CD14-positive monocyte (primary cell): ENCODE measurements at regions not wholly inside any gene's neighbourhood (a gene's known extent, or its start where the extent isn't known, plus 50 kb on each side); places are given as distances from the start of the nearest gene placed in this dataset.

Experiments
- DNase-seq, 3 donors: peaks; one replicate each; pipeline ENCODE4 v3.0.0-alpha.2; 2011 to 2022
- H2AFZ ChIP-seq: 2 replicates; pipeline ENCODE4 v1.6.0; 2012; ENCODE audit warnings: mild to moderate bottlenecking, low read depth, low read length, inconsistent platforms; ENCODE audit not compliant: insufficient read depth, poor library complexity, severe bottlenecking
- H3K27ac ChIP-seq, 2 donors: 1 replicate in 1 of 2; 2 replicates in 1 of 2; pipeline ENCODE4 v1.5.1; 2012 to 2013; ENCODE audit warnings: low read length in 2 of 2, control low read depth in 1 of 2, inconsistent platforms in 1 of 2, low read depth in 1 of 2, mild to moderate bottlenecking in 1 of 2
- H3K27me3 ChIP-seq, 2 donors: one replicate each; pipeline versions ENCODE4 v1.6.0 to v1.6.1; 2011 to 2013; ENCODE audit warnings: low read length in 2 of 2; ENCODE audit not compliant: control insufficient read depth in 2 of 2, insufficient read depth in 2 of 2
- H3K36me3 ChIP-seq, 2 donors: replicated peaks in 1 of 2; 1 replicate in 1 of 2; 2 replicates in 1 of 2; pipeline versions ENCODE4 v1.5.1 to v1.6.1; 2012 to 2013; ENCODE audit warnings: low read length in 2 of 2, control low read depth in 1 of 2, inconsistent platforms in 1 of 2, mild to moderate bottlenecking in 1 of 2; ENCODE audit not compliant: insufficient read depth in 2 of 2, control insufficient read depth in 1 of 2
- H3K4me1 ChIP-seq, 2 donors: 1 replicate in 1 of 2; 2 replicates in 1 of 2; pipeline versions ENCODE4 v1.5.1 to v1.6.1; 2012 to 2013; ENCODE audit warnings: low read length in 2 of 2, control low read depth in 1 of 2, inconsistent platforms in 1 of 2, mild to moderate bottlenecking in 1 of 2, moderate library complexity in 1 of 2; ENCODE audit not compliant: insufficient read depth in 2 of 2, control insufficient read depth in 1 of 2
- H3K4me2 ChIP-seq: replicated peaks from 2 replicates; pipeline ENCODE3; 2012; ENCODE audit warnings: low read length, moderate library complexity, mild to moderate bottlenecking; ENCODE audit not compliant: poor library complexity, severe bottlenecking; ENCODE audit errors: extremely low read depth
- H3K4me3 ChIP-seq, 3 experiments: fragments of 200-600 bp in 1 of 3; sonication (generic) in 1 of 3; replicated peaks in 1 of 3; 1 replicate in 2 of 3; 2 replicates in 1 of 3; pipeline ENCODE4 v1.5.1; 2011 to 2013; ENCODE audit warnings: low read length in 3 of 3, mild to moderate bottlenecking in 3 of 3, control low read depth in 2 of 3, low read depth in 2 of 3, inconsistent platforms in 1 of 3, moderate library complexity in 1 of 3
- H3K79me2 ChIP-seq: 2 replicates; pipeline ENCODE4 v1.6.0; 2012; ENCODE audit warnings: mild to moderate bottlenecking, control low read depth, inconsistent platforms, low read length, moderate library complexity; ENCODE audit not compliant: insufficient read depth
- H3K9ac ChIP-seq: 2 replicates; pipeline ENCODE4 v1.6.0; 2017; ENCODE audit warnings: low read length, mild to moderate bottlenecking; ENCODE audit not compliant: insufficient read depth, poor library complexity, severe bottlenecking
- H3K9me3 ChIP-seq, 2 donors: replicated peaks in 1 of 2; 1 replicate in 1 of 2; 2 replicates in 1 of 2; pipeline versions ENCODE4 v1.5.1 to v1.6.1; 2012 to 2013; ENCODE audit warnings: low read length in 2 of 2, control low read depth in 1 of 2; ENCODE audit not compliant: control insufficient read depth in 1 of 2, insufficient read depth in 1 of 2
- H4K20me1 ChIP-seq: 2 replicates; pipeline ENCODE4 v1.6.0; 2012; ENCODE audit warnings: mild to moderate bottlenecking, low read length, control low read depth, moderate library complexity; ENCODE audit not compliant: insufficient read depth
- H3K27ac Mint-ChIP-seq, 7 donors: one replicate each; pipeline ENCODE4 v1.8.0; 2020; ENCODE audit warnings: mild to moderate bottlenecking in 7 of 7, mixed read lengths in 7 of 7, moderate library complexity in 6 of 7, inconsistent platforms in 2 of 7
- H3K27me3 Mint-ChIP-seq, 3 donors: one replicate each; pipeline ENCODE4 v1.8.0; 2021 to 2022; ENCODE audit warnings: low read depth in 3 of 3, mild to moderate bottlenecking in 3 of 3, mixed read lengths in 3 of 3, moderate library complexity in 3 of 3, inconsistent platforms in 1 of 3
- H3K36me3 Mint-ChIP-seq, 2 donors: one replicate each; pipeline ENCODE4 v1.8.0; 2020; ENCODE audit warnings: mixed read lengths in 2 of 2, inconsistent platforms in 1 of 2, mild to moderate bottlenecking in 1 of 2
- H3K4me1 Mint-ChIP-seq: one replicate; pipeline ENCODE4 v1.8.0; 2020; ENCODE audit warnings: mild to moderate bottlenecking, mixed read lengths
- H3K4me3 Mint-ChIP-seq, 2 donors: one replicate each; pipeline ENCODE4 v1.8.0; 2020; ENCODE audit warnings: mild to moderate bottlenecking in 2 of 2, mixed read lengths in 2 of 2, moderate library complexity in 1 of 2
- H3K9me3 Mint-ChIP-seq, 7 donors: one replicate each; pipeline ENCODE4 v1.8.0; 2020 to 2022; ENCODE audit warnings: mixed read lengths in 7 of 7, mild to moderate bottlenecking in 6 of 7, moderate library complexity in 6 of 7, inconsistent platforms in 2 of 7
- CTCF ChIP-seq: fragments of 200-600 bp; IDR thresholded peaks from one replicate; pipeline ENCODE4 v1.8.0; 2022; ENCODE audit warnings: antibody characterized with exemption, mild to moderate bottlenecking
- WGBS: methylation state at CpG from one replicate; pipeline ENCODE4 v1.1.5; 2013; ENCODE audit warnings: missing lambda C conversion rate; ENCODE audit not compliant: insufficient coverage; 5-methylcytosine and 5-hydroxymethylcytosine counted together
- intact Hi-C, 2 donors: fragments of 100-400 bp; cut with micrococcal nuclease; formaldehyde crosslinking; loops; one replicate each; pipeline versions ENCODE4 v1.15.0 to v1.15.1; 2023

GRCh38 chr5:135106610-135107471 lies 72.8 kb upstream of the PITX1 start:
- H3K9me3 Mint-ChIP-seq = peaks cover 0 to 1% (median 0%) of the 10 kb centered on the region in 7 donors
- DNase-seq = no peak
- H3K27ac ChIP-seq = no peak overlapping the region
- no peaks in the 10 kb centered on the region for H3K36me3 ChIP-seq
- H3K4me3 ChIP-seq = no peak overlapping the region
- TF ChIP-seq CTCF = no peak
- H3K27me3 Mint-ChIP-seq = peaks cover 12 to 14% (median 14%) of the 10 kb centered on the region in 3 donors
- no peak overlapping the region for H3K9ac ChIP-seq
- H3K27ac Mint-ChIP-seq = no peak overlapping the region
- no peaks in the 10 kb centered on the region for H3K79me2 ChIP-seq
- no peaks in the 10 kb centered on the region for H3K36me3 Mint-ChIP-seq
- peak overlapping the region in 1 of 2 donors; percentile 36 for H3K4me3 Mint-ChIP-seq
- peak overlapping the region; percentile 26 for H2AFZ ChIP-seq
- H3K27me3 ChIP-seq = no peaks in the 10 kb centered on the region
- H3K4me2 ChIP-seq = no peak overlapping the region
- H3K4me1 Mint-ChIP-seq = peaks cover 20% of the 10 kb centered on the region
- H3K9me3 ChIP-seq = no peaks in the 10 kb centered on the region
- intact Hi-C loops = no loop called here
- 55% methylated on average over 4 of the region's 19 CpGs for WGBS
- H4K20me1 ChIP-seq = no peaks in the 10 kb centered on the region
- H3K4me1 ChIP-seq = peaks cover 3 to 4% of the 10 kb centered on the region in 2 donors

DNA sequence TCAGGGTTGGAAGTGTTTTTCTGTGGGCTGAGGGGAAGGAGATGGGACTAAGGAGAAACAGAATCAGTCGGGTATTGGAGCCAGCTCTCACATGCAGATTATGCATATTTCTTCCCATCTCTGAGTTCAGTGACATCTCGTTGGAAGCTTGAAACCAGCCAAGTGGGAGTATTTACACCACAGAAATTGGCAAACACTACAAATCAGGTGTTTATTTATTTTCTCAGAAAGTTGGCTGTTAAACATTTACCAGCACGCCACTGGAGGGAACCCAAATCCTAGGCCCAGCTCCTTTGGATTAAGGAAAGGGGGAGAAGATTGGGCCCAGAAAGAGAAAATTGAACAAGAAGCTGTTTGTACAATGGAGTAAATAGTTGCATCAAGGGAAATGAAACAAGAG lies 72.1 kb upstream of the PITX1 start:
- no peak overlapping the region for H3K4me3 ChIP-seq
- H3K79me2 ChIP-seq = no peaks in the 10 kb centered on the region
- no peaks in the 10 kb centered on the region for H3K27me3 ChIP-seq
- no peaks in the 10 kb centered on the region for H3K9me3 ChIP-seq
- 100% methylated on average over 2 of the region's 3 CpGs for WGBS
- no peak overlapping the region for H3K4me3 Mint-ChIP-seq
- H3K4me1 ChIP-seq = peaks cover 3 to 4% of the 10 kb centered on the region in 2 donors
- intact Hi-C loops = no loop called here
- H3K4me2 ChIP-seq = no peak overlapping the region
- no peaks in the 10 kb centered on the region for H3K36me3 Mint-ChIP-seq
- no peak for TF ChIP-seq CTCF
- no peak overlapping the region for H3K27ac Mint-ChIP-seq
- H3K9me3 Mint-ChIP-seq = peaks cover 0 to 1% (median 0%) of the 10 kb centered on the region in 7 donors
- no peak for DNase-seq
- no peak overlapping the region for H2AFZ ChIP-seq
- no peaks in the 10 kb centered on the region for H4K20me1 ChIP-seq
- no peak overlapping the region for H3K27ac ChIP-seq
- no peaks in the 10 kb centered on the region for H3K36me3 ChIP-seq
- peaks cover 17% of the 10 kb centered on the region for H3K4me1 Mint-ChIP-seq
- peaks cover 6 to 14% (median 11%) of the 10 kb centered on the region in 3 donors for H3K27me3 Mint-ChIP-seq
- no peak overlapping the region for H3K9ac ChIP-seq
